HG03097 (cell line): ENCODE measurements at regions not wholly inside any gene's neighbourhood (a gene's known extent, or its start where the extent isn't known, plus 50 kb on each side); places are given as distances from the start of the nearest gene placed in this dataset.
"Not testable (repeated sequence)": the region's sequence is repeated elsewhere in the genome, so short reads cannot be mapped to it uniquely, and the experiment has no call there.

Experiments used
- ATAC-seq: cut with Tn5 transposase; IDR thresholded peaks from one replicate; pipeline ENCODE4 v1.9.1; 2021; ENCODE audit not compliant: unreplicated experiment, low FRiP score

DNA sequence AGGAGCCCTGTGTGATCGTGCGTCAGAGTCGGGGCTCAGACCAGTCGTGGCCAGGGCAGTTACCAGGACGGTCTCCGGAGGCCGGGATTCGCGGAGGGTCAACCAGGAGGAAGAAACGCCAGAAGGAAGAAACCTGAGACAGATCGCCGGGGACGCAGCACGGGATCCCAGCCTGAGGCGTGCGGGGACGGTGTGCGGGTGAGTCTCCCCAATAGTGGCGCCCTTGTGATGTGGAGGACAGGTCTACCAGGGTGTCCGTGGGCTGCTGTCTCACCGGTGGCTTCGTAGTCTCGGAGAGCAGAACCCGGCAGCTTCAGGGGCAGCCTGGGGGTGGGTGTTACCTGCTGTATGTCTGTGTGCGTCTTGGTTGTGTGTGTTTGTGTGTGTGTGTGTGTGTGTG lies 1399.1 kb upstream of the PCDH10 start:
- not testable (repeated sequence) for ATAC-seq

DNA sequence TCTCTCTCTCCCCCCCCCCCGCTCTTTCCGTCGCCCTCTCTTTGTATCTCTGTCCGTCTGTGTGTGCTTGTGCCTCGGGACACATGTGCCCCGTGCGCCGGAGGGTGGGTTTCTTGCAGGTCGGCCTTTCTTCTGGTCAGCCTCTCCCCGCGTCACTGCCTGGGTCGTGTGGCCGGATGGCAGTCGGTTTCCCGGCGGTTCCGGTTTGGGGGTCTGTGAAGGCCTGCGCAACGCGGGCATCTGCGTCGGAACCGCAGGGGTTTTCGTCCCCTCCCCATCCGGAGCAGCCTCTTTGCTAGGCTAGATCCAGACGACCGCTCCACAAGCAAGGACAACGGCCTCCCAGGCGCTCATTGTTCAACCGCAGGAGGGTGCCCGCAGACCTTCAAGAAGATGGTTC lies 1398.6 kb upstream of the PCDH10 start:
- not testable (repeated sequence) for ATAC-seq

GRCh38 chr4:131762234-131762633 lies 1386.9 kb upstream of the PCDH10 start:
- ATAC-seq: not testable (repeated sequence)

GRCh38 chr4:131764730-131765129 lies 1384.4 kb upstream of the PCDH10 start:
- ATAC-seq: no peak

DNA sequence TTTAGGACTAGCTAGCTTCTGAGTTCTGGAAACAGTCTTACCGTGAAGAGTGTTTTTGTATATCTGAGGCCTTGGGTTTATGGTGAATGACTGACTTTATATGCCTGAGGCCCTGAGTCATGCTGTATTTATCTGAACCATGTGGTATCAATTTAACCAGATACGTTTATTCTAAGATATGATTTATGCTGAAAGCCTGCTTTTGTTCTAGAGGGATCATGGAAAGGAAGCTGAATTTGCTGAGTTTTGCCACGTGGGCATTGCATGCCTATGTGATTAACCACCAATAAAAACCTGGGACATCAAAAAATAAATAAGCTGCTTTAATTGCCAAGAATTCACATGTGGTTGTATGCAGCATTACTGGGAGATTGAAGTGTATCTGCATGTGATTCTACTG lies 1374.7 kb upstream of the PCDH10 start:
- not testable (repeated sequence) for ATAC-seq

DNA sequence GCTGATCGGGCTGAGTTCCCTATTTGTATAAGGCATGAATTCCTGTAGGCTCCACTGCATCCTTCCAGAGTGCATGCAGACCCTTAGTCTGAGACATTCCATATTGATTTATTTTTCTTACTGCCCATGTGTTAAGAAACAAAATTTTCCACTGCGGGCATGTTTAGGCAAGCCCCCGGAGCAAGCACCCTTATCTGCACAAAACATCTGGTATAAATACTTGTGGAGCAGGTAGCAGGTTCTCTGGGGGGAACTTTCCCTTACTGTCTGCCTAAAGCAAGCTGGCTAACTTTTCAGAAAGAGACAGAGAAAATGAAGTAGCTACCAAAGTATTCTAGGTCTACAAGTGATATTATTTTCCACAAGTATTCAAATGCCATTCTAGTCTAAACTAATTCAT lies 1338.5 kb upstream of the PCDH10 start:
- ATAC-seq: not testable (repeated sequence)
